Activated CD8-positive, alpha-beta T cell treated with anti-CD3 and anti-CD28 coated beads for 36 hours (primary cell): ENCODE measurements at regions not wholly inside any gene's neighbourhood (a gene's known extent, or its start where the extent isn't known, plus 50 kb on each side); places are given as distances from the start of the nearest gene placed in this dataset.
"Not testable (repeated sequence)": the region's sequence is repeated elsewhere in the genome, so short reads cannot be mapped to it uniquely, and the experiment has no call there.

Source experiments
- ATAC-seq: fragments of 200-7000 bp; cut with Tn5 transposase; one replicate; pipeline ENCODE4 v1.10.0; 2021; ENCODE audit warnings: mild to moderate bottlenecking, moderate library complexity
- CTCF ChIA-PET: fragments of 350-600 bp; sonication (Branson Sonifier 250); formaldehyde crosslinking; loops from one replicate; lab custom pipeline; 2021; ENCODE audit warnings: antibody characterized with exemption; lab: Charles Lee
- POLR2A ChIA-PET: fragments of 350-600 bp; sonication (Branson Sonifier 250); formaldehyde crosslinking; loops from one replicate; lab custom pipeline; 2021; ENCODE audit warnings: antibody characterized with exemption; lab: Charles Lee
- DNase-seq: peaks from one replicate; pipeline ENCODE4 v3.0.0-alpha.2; 2020
- H3K27ac Mint-ChIP-seq: one replicate; pipeline ENCODE4 v1.8.0; 2021; ENCODE audit warnings: mild to moderate bottlenecking, mixed read lengths
- H3K27me3 Mint-ChIP-seq: one replicate; pipeline ENCODE4 v1.8.0; 2021; ENCODE audit warnings: mixed read lengths
- H3K36me3 Mint-ChIP-seq: one replicate; pipeline ENCODE4 v1.8.0; 2021; ENCODE audit warnings: low read depth, mixed read lengths
- H3K4me1 Mint-ChIP-seq: one replicate; pipeline ENCODE4 v1.8.0; 2021; ENCODE audit warnings: low read depth, mixed read lengths
- H3K4me3 Mint-ChIP-seq: one replicate; pipeline ENCODE4 v1.8.0; 2021; ENCODE audit warnings: mild to moderate bottlenecking, moderate library complexity, mixed read lengths
- H3K9me3 Mint-ChIP-seq: one replicate; pipeline ENCODE4 v1.8.0; 2021; ENCODE audit warnings: mixed read lengths
- CTCF ChIP-seq: fragments of 200-600 bp; IDR thresholded peaks from one replicate; pipeline ENCODE4 v1.8.0; 2022; ENCODE audit warnings: antibody characterized with exemption, mild to moderate bottlenecking
- intact Hi-C: fragments of 100-400 bp; cut with micrococcal nuclease; formaldehyde crosslinking; loops from one replicate; pipeline ENCODE4 v1.10.0; 2022

DNA sequence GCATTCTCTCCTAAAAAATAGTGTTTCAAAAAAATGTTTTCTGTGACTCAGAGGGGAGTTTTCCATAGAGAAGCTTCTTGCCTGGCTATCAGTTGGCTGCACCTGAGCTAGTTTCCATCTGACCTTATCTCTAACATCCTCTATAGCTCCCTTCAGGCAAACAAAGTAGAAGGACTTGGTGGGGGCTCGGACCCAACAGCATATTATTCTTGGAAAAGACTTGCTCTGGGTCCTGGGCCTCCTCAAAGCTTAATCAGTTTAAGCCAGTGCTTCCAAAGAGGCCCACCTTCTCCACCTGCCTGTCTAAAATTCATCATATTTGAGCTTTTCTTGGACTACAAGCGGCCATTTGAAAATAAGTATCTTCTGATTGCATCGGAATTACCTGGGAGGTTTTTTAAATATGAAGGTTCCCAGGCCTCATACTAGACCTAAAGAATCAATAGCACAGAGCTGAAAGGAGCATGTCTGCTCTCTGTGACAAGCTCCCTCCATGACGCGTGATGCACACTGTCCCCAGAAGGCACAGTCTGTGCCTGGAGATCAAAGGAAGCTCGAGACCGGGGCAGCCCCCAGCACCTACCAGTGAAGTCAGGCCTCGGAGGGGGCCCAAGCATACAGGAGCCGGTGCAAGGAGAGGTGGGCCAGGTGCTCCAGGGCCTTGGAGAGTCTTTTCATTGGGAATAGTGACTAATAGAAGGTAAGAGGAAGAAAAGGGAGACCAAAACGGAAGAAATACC is 80.6 kb upstream of the HIVEP1 start:
- intact Hi-C loops: no loop called here
- ATAC-seq (peak; percentile 60), DNase-seq (peak; percentile 36)
- H3K4me1 Mint-ChIP-seq: no peaks in the 10 kb centered on the region
- no peak overlapping the region for H3K4me3 Mint-ChIP-seq
- CTCF ChIA-PET: interaction anchor here (0.7 to 1.1 kb wide), 2 partner anchors 10 to 301 kb away, joined by 3 to 4 read pairs; no protein-coding TSS in a partner anchor
- no peaks in the 10 kb centered on the region for H3K27me3 Mint-ChIP-seq
- H3K36me3 Mint-ChIP-seq: no peaks in the 10 kb centered on the region
- no peaks in the 10 kb centered on the region for H3K9me3 Mint-ChIP-seq
- no peak overlapping the region for H3K27ac Mint-ChIP-seq
- POLR2A ChIA-PET: interaction anchor here (1.6 kb wide), 1 partner anchor 30 kb away, joined by 4 read pairs; no protein-coding TSS in a partner anchor
- no peak for TF ChIP-seq CTCF

GRCh38 chr6:11930834-11931233 is 81.3 kb upstream of the HIVEP1 start:
- H3K27ac Mint-ChIP-seq, H3K36me3 Mint-ChIP-seq, ATAC-seq, H3K4me3 Mint-ChIP-seq, H3K9me3 Mint-ChIP-seq, H3K4me1 Mint-ChIP-seq, H3K27me3 Mint-ChIP-seq, DNase-seq, intact Hi-C loops: not testable (repeated sequence)
- CTCF ChIA-PET: interaction anchor here (0.6 to 1.1 kb wide), 3 partner anchors 9 to 302 kb away, joined by 3 to 4 read pairs (median 3); no protein-coding TSS in a partner anchor
- POLR2A ChIA-PET: interaction anchor here (1.6 kb wide), 1 partner anchor 30 kb away, joined by 4 read pairs; no protein-coding TSS in a partner anchor

- Mint-ChIP-seq H3K27me3 (no peaks in the 10 kb centered on the region), H3K4me1 (no peaks in the 10 kb centered on the region), H3K9me3 (no peaks in the 10 kb centered on the region), H3K27ac (no peak overlapping the region), H3K4me3 (no peak overlapping the region), H3K36me3 (no peaks in the 10 kb centered on the region)
- DNase-seq (no peak), ATAC-seq (no peak)
- intact Hi-C loops: no loop called here
- ChIA-PET POLR2A (interaction anchor here (0.6 to 1.6 kb wide), 2 partner anchors 29 to 227 kb away, joined by 4 read pairs; no protein-coding TSS in a partner anchor), CTCF (interaction anchor here (0.6 kb wide), 1 partner anchor 64 kb away, joined by 3 read pairs; no protein-coding TSS in a partner anchor)
- TF ChIP-seq CTCF: no peak
Observed at GRCh38 chr6:11930240-11930639, 81.9 kb upstream of the HIVEP1 start.

DNA sequence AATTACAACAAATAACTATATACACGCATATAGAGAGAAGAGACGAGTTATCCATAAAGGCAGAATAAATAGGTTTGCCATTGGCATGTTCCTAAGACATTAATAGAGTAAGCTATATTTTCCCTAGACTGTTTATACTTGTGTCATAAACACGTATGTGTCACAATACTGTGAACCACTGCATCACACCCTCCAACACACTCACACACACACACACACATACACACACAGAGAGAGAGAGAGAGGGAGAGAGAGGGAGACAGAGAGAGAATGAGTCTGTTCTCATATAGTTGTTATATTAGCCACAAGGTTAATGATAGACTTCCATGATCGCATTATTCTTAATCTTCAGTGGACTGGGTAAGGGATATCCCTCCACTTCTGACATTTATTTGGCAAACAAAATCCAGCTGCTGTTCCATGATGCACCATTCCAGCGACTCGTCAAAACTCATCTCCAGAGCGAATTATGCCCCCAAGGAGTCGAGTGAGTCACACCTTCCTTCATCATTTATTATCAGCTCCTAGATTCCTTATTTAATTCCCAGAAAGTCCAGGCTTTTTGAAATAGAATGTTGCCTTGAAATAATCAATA is 82.8 kb upstream of the HIVEP1 start:
- no peaks in the 10 kb centered on the region for H3K9me3 Mint-ChIP-seq
- intact Hi-C loops: no loop called here
- no peak for ATAC-seq
- no peak for TF ChIP-seq CTCF
- CTCF ChIA-PET: interaction anchor here (1.1 kb wide), 1 partner anchor 14 kb away, joined by 3 read pairs; no protein-coding TSS in a partner anchor
- no peaks in the 10 kb centered on the region for H3K27me3 Mint-ChIP-seq
- H3K36me3 Mint-ChIP-seq: no peaks in the 10 kb centered on the region
- no peak overlapping the region for H3K4me3 Mint-ChIP-seq
- DNase-seq: no peak
- H3K27ac Mint-ChIP-seq: no peak overlapping the region
- POLR2A ChIA-PET: interaction anchor here (1.1 kb wide), 1 partner anchor 19 kb away, joined by 3 read pairs; no protein-coding TSS in a partner anchor
- no peaks in the 10 kb centered on the region for H3K4me1 Mint-ChIP-seq

- H3K4me3 Mint-ChIP-seq: no peak overlapping the region
- no peaks in the 10 kb centered on the region for H3K9me3 Mint-ChIP-seq
- no peaks in the 10 kb centered on the region for H3K4me1 Mint-ChIP-seq
- CTCF ChIA-PET: no interaction called here
- TF ChIP-seq CTCF: peak; percentile 18
- intact Hi-C loops: no loop called here
- POLR2A ChIA-PET: interaction anchor here (0.7 kb wide), 1 partner anchor 23 kb away, joined by 3 read pairs; no protein-coding TSS in a partner anchor
- H3K27ac Mint-ChIP-seq: no peak overlapping the region
- DNase-seq (no peak), ATAC-seq (no peak)
- H3K27me3 Mint-ChIP-seq: no peaks in the 10 kb centered on the region
- H3K36me3 Mint-ChIP-seq: no peaks in the 10 kb centered on the region
Observed at GRCh38 chr6:11926594-11927407, 85.3 kb upstream of the HIVEP1 start.
